HG02870 (cell line): ENCODE measurements at regions not wholly inside any gene's neighbourhood (a gene's known extent, or its start where the extent isn't known, plus 50 kb on each side); places are given as distances from the start of the nearest gene placed in this dataset.
"Not testable (repeated sequence)": the region's sequence is repeated elsewhere in the genome, so short reads cannot be mapped to it uniquely, and the experiment has no call there.

Experiments used
- ATAC-seq: cut with Tn5 transposase; IDR thresholded peaks from one replicate; pipeline ENCODE4 v1.9.1; 2021; ENCODE audit warnings: mild to moderate bottlenecking, moderate library complexity; ENCODE audit not compliant: unreplicated experiment

GRCh38 chr7:125279961-125280360 is 350.3 kb upstream of the POT1 start:
- ATAC-seq: no peak

GRCh38 chr7:125278318-125278717 is 348.7 kb upstream of the POT1 start:
- ATAC-seq: no peak

- not testable (repeated sequence) for ATAC-seq
Observed at GRCh38 chr7:125274742-125275141, 345.1 kb upstream of the POT1 start.

- ATAC-seq: not testable (repeated sequence)
Observed at GRCh38 chr7:125264174-125264856, 334.7 kb upstream of the POT1 start.

GRCh38 chr7:125258876-125259417 is 329.3 kb upstream of the POT1 start:
- not testable (repeated sequence) for ATAC-seq

- no peak for ATAC-seq
Observed at GRCh38 chr7:125257617-125258016, 328.0 kb upstream of the POT1 start.

GRCh38 chr7:125256446-125256845 is 326.8 kb upstream of the POT1 start:
- ATAC-seq: no peak

GRCh38 chr7:125255810-125256209 is 326.2 kb upstream of the POT1 start:
- no peak for ATAC-seq

- ATAC-seq: no peak
Observed at GRCh38 chr7:125254566-125254965, 324.9 kb upstream of the POT1 start.

- ATAC-seq: no peak
Observed at GRCh38 chr7:125253452-125254190, 324.0 kb upstream of the POT1 start.

GRCh38 chr7:125247514-125248098 is 318.0 kb upstream of the POT1 start:
- no peak for ATAC-seq

GRCh38 chr7:125246706-125247105 is 317.1 kb upstream of the POT1 start:
- no peak for ATAC-seq

GRCh38 chr7:125241548-125241947 is 311.9 kb upstream of the POT1 start:
- ATAC-seq: peak; percentile 50

- no peak for ATAC-seq
Observed at GRCh38 chr7:125222596-125222995, 293.0 kb upstream of the POT1 start.

GRCh38 chr7:125218076-125218475 is 288.5 kb upstream of the POT1 start:
- no peak for ATAC-seq

- ATAC-seq: no peak
Observed at GRCh38 chr7:125201002-125201401, 271.4 kb upstream of the POT1 start.

GRCh38 chr7:125197731-125198393 is 268.2 kb upstream of the POT1 start:
- no peak for ATAC-seq

GRCh38 chr7:125195156-125195555 is 265.5 kb upstream of the POT1 start:
- no peak for ATAC-seq

- ATAC-seq: no peak
Observed at GRCh38 chr7:125193263-125193662, 263.6 kb upstream of the POT1 start.

- ATAC-seq: no peak
Observed at GRCh38 chr7:125184801-125185200, 255.2 kb upstream of the POT1 start.

GRCh38 chr7:125181569-125182267 is 252.1 kb upstream of the POT1 start:
- not testable (repeated sequence) for ATAC-seq
